GM21619 (cell line): ENCODE measurements at regions not wholly inside any gene's neighbourhood (a gene's known extent, or its start where the extent isn't known, plus 50 kb on each side); places are given as distances from the start of the nearest gene placed in this dataset.

Experiments used
- ATAC-seq: cut with Tn5 transposase; IDR thresholded peaks from one replicate; pipeline ENCODE4 v1.9.1; 2021; ENCODE audit not compliant: unreplicated experiment

DNA sequence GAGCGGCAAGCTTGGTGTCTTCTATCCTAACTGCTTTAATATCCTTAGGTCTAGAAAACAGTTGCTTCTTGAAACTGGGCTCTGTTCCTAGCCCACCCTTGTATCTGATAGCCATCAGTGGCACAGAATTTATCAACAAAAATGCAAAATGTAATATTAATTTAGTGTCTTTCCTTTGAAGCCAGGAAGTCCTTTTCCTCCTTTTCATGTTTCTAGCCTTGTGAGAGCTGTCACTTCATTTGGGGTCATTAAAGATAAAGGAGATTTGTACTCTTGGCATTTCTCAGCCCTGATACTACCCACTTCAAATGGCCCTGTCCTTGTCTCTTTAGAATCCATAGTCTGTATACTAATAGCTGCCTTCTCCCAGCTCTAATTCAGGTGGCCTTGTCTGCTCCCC, 111.0 kb downstream of the GAS1 start:
- ATAC-seq = no peak

DNA sequence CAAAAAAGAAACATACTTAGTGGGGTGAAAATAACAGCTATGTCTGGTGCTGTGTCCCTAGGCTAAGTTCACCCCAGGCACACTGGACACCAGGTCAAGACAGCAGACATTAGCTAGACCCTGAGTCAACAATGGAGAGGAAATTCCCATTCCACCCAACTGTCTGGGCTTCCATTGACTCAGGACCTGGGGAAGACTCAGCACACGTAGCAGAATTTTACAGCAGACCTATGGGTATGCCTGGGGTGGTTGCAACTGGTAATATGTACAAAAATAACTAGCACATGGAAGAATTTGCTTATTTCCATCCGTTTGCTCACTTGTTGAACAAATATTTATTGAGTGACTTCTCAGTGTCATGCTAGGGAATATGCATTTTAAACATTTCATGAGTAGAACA, 117.0 kb downstream of the GAS1 start:
- no peak for ATAC-seq

DNA sequence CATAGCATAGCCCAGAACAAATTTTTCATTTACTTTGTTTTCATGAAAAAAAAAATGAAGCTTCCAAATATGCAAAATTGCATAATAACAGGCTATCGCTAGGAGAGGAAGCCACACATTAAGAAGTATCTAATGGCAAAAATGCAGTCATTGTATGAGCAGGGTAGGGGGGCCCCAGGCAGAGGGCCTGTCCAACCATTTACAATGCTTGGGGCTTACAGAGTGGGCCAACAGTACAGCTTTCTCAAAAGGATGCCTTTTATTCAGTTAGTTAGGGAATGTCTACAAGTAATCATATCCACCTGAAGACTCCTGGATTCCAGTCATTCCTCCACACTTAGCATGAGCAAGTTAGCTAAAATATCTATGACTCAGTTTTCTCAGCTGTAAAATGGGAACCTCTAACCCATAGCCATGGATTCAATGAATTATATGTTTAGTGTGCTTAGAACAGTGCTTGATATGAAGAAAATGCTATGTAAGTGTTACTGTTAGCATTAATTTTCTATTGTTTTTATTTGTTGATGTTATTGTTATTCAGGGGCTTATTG, 117.7 kb downstream of the GAS1 start:
- no peak for ATAC-seq

DNA sequence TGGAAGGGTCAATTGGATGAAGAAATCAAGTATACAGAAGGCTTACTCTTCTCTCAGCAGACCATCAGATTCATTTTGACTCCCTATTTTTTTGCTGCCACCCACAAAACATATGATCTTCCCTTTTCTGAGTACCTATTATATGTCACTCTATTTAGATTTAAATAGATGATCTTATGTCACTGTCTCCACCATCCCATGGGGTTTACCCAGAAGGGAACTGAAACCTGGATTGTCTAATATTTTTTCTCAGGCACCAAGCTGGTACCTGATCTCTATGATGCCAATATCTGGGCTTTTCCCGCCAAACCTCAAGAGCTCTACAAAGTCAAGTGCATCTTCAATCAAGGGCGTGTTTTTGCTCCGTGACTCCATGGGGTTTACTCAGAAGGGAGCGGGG, 118.7 kb downstream of the GAS1 start:
- no peak for ATAC-seq

DNA sequence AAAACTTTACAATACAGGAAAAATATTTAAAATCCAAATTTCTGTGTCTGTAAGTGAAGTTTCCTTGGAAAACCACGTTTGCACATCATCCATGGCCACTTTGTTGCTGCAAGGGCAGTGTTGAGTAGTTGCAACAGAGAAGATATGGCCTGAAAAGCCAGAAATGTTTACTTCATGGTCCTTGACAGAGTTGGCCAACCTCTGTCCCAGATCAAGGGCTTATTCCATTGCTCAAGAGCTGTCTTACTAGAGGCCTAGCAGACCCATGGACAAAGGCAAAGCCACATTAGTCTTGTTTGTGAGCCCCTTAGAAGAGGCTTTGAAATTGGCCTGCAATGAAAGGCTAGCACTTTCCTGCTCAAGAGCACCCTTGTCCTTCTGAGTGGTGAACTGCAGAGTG, 119.4 kb downstream of the GAS1 start:
- ATAC-seq = no peak

DNA sequence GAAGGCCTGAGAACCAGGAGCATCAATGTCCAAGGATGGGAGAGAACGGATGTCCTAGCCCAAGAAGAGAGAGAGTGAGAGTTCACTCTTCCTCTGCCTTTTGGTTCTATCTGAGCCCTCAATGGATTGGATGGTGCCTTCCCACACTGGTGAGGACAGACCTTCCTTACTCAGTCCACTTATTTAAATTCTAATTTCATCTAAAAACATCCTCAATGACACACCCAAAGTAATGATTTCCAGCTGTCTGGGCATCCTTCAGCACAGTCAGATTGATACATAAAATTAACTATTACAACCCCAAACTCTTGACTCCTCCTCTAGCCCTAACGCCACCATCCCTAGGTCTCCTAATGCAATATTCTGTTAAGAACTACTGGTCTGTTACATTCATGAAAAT, 122.0 kb downstream of the GAS1 start:
- ATAC-seq = no peak

DNA sequence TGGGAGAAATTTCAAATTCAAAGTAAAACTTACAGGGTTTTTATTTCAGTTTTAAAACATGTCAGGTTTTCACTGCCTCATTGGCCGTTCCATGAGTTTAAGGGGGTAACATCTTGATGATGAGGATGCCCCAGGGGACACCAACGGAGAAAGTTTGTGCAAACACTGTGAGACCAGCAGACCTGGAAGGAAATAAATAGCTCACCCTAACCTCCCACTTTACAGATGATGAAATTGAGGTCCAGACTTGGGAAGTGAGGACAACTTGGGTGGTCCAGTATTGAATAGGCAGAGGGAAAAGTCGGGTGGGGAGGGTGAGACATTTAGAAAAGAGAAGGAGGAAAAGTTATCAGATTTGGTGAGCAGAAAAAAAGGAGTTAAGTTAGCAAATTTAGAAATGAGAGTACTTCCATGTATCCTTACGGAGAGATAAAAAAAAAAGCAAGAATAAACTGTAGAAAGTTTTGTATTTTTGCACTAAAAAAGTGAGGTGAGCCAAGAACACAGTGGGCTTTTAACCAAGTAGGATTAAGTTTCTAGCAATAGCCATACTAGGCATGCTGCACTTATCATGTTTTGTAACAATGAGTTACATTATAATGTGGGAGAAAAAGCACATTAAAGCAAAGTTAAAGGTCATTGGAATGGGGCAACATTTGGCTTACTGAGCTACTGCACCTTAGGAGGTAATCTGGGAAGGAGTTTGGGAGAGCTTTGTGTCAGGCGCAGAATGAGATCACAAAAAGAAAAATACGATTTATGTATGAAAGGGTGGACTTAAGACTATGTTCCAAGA, 125.1 kb downstream of the GAS1 start:
- no peak for ATAC-seq

DNA sequence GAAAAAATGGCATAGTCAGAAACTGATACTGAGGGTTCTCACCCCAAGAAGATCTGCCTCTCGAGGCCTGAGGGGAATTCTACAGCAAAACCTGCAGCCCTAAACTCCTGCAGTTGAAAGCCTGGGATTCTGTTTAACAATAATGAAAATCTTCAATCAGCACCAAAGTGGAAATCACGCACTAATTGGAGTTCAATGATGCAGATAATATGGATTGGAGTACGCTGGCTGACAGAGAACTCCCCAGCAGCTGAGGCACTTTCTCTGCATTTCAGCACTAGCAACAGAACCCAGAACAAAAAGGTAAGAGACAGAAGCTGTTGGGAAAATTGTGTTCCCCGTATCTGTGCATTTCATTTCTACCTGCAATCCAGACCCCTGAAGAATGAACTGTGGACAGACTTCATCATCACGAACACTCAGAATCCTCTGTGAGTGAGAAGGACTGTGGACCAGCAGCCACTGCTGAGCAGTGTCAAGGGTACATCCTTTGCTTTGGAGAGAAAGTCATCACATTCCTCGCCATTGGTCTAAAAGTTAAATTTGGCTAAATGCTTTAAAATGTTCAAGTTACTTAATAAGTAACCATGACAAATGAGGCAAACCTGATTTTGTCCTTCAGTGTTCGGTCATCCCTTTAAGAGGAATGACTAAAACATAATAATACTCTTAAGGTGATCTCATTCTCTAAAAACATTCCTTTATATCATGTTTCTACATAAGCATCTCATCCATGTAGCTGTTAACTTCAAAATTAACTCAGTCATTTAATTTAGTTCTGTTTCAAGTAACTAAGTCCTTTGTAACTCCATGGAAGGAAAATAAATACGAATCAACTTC, 126.1 kb downstream of the GAS1 start:
- no peak for ATAC-seq

DNA sequence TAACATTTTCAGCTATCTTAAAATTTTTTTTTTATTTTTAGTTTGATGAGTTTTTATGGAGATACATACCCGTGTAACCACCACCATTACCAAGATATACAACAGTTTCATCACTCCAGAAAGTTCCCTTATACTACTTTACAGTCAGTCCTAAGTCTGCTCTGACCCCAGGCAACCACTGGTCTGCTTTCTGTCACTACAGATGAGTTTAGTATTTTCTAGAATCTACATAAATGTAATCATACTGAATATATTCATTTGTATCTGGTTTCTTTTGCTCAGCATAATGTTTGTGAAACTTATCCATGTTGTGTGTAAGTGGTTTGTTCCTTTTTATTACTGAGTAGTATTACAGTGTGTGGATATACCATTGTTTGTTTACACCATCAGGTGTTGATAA, 127.8 kb downstream of the GAS1 start:
- ATAC-seq = no peak

DNA sequence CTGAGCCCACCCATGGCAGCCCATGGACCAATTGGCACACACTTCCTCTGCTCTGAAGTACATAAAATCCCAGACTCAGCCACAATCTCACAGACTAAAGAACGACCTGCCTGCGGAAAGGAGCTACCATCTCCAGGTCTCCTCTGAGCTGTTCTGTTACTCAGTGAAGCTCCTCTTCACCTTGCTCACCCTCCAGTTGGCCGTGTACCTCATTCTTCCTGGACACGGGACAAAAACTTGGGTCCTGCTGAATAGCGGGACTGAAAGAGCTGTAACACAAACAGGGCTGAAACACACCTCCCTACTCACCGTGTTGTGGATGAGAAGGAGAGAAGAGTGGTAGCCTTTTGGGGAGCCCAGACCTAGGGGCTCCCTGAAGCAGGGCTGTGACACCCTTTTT, 128.7 kb downstream of the GAS1 start:
- ATAC-seq = no peak

DNA sequence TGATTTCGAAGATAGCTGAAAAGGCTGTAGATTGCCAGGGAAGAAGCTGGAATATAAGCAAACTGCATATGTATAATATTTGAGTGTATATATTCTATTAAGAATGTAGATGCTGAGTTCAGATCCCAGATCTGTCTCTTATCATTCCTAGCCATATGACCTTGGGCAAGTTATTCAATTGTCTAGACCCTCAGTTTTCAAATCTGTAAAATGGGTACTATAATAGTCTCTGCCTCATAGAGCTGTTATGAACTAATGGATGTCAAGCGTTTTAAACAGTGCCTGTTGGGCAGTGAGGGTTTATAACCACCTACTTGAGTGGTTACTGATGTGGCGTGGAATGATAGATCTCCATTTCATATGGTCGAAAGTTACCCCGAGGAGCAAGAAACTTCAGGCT, 130.4 kb downstream of the GAS1 start:
- ATAC-seq = no peak

DNA sequence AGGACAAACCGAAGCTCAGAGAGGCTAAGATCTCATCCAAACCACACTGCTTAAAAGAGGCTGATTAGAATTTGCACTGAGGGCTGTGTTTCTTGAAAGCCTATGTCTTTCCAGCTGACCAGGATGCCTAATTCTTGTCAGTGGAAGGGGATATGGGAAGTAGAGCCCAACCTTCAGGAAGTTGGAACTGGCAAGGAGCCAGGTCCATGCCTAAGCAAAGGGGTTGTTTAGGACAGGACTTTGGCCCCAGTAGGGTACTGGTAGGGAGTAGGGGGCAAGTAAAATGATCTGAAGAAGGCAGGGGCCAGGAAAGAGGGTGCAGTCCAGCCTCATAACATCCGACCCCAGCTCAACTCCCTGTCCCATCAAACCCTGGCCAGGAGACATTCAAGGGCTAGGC, 130.9 kb downstream of the GAS1 start:
- no peak for ATAC-seq

DNA sequence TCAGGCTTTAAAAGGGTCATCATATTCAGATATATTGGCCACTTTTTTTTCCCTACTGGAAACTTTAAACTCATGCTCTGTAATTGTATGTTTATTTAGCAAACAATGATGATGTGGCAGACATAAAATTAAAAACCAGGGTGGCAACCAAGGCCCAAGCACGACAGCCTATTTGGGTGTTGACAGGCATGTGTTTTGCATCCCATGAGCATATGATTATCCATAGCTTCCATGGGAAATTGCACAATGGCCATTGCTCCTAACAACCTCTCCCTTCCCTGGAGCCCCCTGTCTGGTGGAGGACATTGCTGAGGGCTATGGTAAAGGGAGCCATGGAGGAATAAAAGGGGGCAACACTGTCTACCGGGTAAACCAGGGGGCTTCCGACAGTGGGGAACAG, 134.7 kb downstream of the GAS1 start:
- no peak for ATAC-seq

DNA sequence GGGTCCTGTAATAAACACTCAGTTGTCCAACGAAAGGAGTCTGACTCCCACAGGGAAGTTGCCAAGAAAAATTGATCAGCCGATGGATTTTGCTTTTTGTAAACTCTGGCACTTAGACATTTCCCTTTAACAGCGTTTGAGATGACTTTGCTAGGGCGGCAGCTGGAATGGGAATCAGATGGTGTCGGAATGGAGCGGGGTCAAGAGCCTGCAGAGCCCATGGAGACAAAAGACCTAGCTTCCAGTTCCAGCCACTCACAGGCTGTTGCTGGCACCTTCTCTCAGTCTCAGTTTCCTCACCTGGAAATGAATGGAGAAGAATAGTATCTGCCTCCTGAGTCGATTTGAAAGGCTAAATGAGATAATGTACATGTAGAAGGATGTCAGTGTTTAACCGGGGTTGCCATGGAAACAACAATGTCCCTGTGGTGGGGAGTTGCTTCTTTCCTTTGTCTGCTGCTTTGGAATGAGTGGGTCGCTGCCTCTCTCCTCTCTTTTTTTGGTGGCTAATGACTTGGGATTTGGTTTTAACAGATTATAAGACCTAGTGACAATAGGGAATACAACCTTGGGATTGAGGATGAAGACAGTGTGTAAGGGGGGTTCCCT, 137.4 kb downstream of the GAS1 start:
- ATAC-seq = no peak

DNA sequence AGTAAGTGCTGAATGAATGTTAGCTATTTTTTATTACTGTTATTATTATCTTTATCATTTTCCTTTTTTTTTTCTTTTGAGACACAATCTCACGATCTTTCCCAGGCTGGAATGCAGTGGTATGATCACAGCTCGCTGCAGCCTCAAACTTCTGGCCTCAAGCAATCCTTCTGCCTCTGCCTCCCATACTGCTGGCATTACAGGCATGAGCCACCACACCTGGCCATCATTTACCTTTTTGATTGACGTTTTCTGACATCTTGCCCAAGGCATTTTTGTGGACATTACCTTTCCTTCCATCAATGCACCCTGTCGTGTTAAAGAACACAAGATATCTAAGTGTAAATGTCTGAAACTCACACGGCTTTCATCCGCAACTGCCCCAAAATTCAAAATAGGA, 138.2 kb downstream of the GAS1 start:
- no peak for ATAC-seq

DNA sequence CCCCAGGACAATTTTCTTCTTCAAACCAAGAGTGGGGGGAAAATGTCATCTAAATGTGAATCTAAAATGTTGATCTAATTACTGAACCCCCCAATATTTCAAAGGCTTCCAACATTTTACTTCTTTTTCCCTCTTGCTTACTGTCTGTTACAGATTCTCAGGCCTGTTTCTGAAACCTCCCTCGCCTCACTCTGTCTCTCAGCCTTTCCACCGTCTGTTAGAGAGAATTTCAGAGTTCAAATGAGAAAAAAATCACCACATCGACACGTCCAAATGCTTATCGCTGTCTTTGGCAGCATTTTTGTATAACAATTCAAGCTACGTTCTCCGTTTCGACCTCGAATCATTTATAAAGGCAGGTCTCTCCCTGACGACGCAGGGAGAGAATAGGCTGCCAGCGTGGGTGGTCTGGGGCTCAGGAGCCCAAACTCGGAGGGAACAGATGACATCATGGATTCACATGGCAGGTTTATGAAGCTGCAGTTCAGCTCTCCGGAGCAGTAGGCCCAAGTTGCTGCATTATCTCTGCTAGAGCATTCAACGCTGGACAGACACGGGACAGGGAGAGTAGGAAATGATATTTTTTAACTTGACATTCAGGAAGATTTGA, 139.8 kb downstream of the GAS1 start:
- ATAC-seq = no peak

DNA sequence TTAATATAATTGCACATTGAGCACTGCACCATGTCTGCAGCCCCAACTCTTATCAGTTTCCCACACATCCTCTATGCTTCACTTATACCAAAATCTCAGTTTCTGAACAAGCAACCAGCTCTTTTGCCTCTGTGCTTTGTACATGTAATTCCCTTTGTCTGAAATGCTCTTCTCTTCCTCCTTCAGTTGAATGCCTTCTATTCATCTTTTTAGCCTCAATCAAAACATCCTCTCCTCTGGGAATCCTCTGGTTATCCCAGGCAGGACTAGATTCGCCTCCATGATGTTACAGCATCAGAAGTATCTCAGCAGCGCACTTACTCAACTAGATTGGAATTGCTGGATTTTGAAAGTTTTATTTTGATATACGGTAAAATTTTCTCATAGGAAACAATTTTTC, 143.3 kb downstream of the GAS1 start:
- ATAC-seq = no peak

DNA sequence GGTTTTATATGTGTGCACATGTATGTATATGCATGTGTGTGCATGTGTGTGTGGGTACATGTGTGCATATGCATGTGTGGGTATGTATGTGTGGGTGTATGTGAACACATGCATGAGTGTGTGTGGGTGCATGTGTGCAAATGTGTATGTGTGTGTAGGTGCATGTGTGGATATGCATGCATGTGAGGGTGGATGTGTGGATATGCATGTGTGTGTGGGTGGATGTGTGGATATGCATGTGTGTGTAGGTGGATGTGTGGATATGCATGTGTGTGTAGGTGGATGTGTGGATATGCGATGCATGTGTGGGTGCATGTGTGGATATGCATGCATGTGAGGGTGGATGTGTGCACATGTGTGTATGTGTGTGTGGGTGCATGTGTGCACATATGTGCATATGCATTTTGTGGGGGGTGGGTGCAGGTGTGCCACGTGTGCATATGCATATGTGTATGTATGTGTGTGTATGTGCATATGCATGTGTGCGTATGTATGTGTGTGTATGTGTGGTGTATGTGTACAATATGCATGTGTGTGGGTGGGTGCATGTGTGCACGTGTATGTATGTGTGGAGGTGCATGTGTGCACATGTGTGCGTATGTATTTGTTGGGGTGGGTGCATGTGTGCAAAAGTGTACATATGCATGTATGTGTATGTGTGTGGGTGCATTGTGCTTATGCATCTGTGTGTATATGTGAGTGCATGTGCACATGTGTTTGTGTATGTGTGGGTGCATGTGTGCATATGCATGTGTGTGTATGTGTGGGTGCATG, 144.2 kb downstream of the GAS1 start:
- no peak for ATAC-seq

DNA sequence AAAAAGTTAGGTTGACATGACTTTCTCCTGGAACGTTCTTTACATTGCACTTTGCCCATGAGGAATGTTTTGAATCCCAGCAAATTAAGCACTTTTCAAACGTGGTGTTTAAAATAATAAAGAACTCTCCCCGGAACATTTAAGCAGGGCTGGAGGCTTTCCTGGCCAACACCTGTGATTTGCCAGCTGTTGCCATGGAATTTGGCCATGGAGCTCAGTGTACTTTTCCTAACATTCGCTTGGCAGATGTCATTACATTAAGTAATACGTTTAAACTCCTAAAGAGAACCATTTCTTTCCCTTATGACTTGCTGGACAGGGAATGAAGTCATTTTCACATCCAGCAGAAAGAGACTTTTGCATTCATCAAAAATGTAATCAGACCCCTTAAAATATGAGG, 146.1 kb downstream of the GAS1 start:
- no peak for ATAC-seq

DNA sequence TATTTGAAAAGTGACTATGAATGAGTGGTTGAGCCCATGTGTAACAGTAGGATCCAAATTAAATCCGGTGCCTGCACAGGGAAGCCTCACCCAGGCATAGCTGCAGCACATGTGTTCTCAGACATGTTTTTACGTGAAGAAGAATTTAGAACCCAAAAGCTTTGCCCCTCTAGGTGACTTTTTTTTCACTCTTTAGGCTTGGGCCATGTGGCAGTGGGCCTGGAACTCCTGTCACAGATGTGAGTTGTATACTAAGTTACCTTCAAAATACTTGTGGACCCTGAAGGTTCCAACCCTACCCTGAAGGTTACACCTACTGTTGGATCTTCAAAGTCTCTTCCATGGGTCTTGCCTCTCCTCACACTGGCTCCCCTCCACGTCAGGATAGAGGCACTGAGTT, 146.6 kb downstream of the GAS1 start:
- no peak for ATAC-seq

DNA sequence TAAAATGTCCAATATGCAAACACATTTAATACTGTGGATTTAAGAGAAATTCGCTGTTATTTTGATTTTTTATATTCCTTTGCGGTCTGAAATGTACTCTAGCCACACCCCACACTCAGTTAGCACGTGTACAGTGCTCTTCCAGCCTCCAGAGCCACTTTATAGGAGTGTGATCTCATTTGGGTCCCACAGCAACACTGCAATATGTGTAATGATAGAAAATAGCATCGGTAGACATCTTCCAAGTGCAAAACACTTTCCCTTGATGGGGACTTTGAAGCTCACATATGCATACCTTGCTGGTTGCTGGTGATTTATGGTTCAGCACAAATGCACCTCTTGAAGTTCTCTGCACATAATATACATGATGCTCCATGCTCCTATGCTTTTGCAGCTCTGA, 148.3 kb downstream of the GAS1 start:
- ATAC-seq = no peak
